ENCODE measurements at regions not wholly inside any gene's neighbourhood (a gene's known extent, or its start where the extent isn't known, plus 50 kb on each side); places are given as distances from the start of the nearest gene placed in this dataset.
"Not testable (repeated sequence)": the region's sequence is repeated elsewhere in the genome, so short reads cannot be mapped to it uniquely, and the experiment has no call there.

- no peaks in the 10 kb centered on the region for H3K27me3 ChIP-seq
- no peaks in the 10 kb centered on the region for H3K9me3 ChIP-seq
- H3K36me3 ChIP-seq (ENCODE audit: low read depth, missing control alignments) = no peaks in the 10 kb centered on the region
- no peak for TF ChIP-seq CTCF (IDR thresholded peaks at IDR 0.05)
- no peak for TF ChIP-seq POLR2A (IDR thresholded peaks at IDR 0.05)
- H3K27ac ChIP-seq = no peak overlapping the region
- DNase-seq = no peak
- intact Hi-C loops (cut with DNase I; ENCODE audit: low total_unique reads) = no loop called here
- 76 to 84% methylated on average over 6 of the region's 6 CpGs for WGBS, 2 donors
- no peak overlapping the region for H3K4me3 ChIP-seq
- H3K4me1 ChIP-seq = no peaks in the 10 kb centered on the region
These were observed 172.5 kb upstream of the TMEM45B start for GRCh38 chr11:129643031-129643721.

- no peak for DNase-seq
- TF ChIP-seq POLR2A (IDR thresholded peaks at IDR 0.05) = no peak
- no peak for TF ChIP-seq CTCF (IDR thresholded peaks at IDR 0.05)
- Histone ChIP-seq H3K4me1 (no peaks in the 10 kb centered on the region), H3K36me3 (ENCODE audit: low read depth, missing control alignments) (no peaks in the 10 kb centered on the region), H3K4me3 (no peak overlapping the region), H3K9me3 (no peaks in the 10 kb centered on the region), H3K27ac (no peak overlapping the region), H3K27me3 (no peaks in the 10 kb centered on the region)
- intact Hi-C loops (cut with DNase I; ENCODE audit: low total_unique reads) = no loop called here
- WGBS, 2 donors = 67 to 75% methylated on average over 3 of the region's 3 CpGs
These were observed 171.3 kb upstream of the TMEM45B start for GRCh38 chr11:129644326-129644725.

GRCh38 chr11:129645943-129646342 is 169.7 kb upstream of the TMEM45B start:
- Histone ChIP-seq H3K27me3 (no peaks in the 10 kb centered on the region), H3K36me3 (ENCODE audit: low read depth, missing control alignments) (no peaks in the 10 kb centered on the region), H3K4me1 (no peaks in the 10 kb centered on the region), H3K9me3 (no peaks in the 10 kb centered on the region), H3K4me3 (no peak overlapping the region), H3K27ac (no peak overlapping the region)
- WGBS, 2 donors = 79 to 84% methylated on average over 1 of the region's 1 CpG
- intact Hi-C loops (cut with DNase I; ENCODE audit: low total_unique reads) = no loop called here
- no peak for DNase-seq
- TF ChIP-seq CTCF (IDR thresholded peaks at IDR 0.05) (no peak), POLR2A (IDR thresholded peaks at IDR 0.05) (no peak)

- WGBS, 2 donors = 96 to 98% methylated on average over 4 of the region's 4 CpGs
- H3K4me1 ChIP-seq; DNase-seq; H3K27me3 ChIP-seq; H3K27ac ChIP-seq; H3K36me3 ChIP-seq (ENCODE audit: low read depth, missing control alignments); H3K9me3 ChIP-seq; intact Hi-C loops (cut with DNase I; ENCODE audit: low total_unique reads); H3K4me3 ChIP-seq: not testable (repeated sequence)
These were observed 165.6 kb upstream of the TMEM45B start for GRCh38 chr11:129650044-129650443.

GRCh38 chr11:129652835-129653234 is 162.8 kb upstream of the TMEM45B start:
- Histone ChIP-seq H3K4me1 (no peaks in the 10 kb centered on the region), H3K27me3 (no peaks in the 10 kb centered on the region), H3K27ac (no peak overlapping the region), H3K9me3 (no peaks in the 10 kb centered on the region), H3K4me3 (no peak overlapping the region), H3K36me3 (ENCODE audit: low read depth, missing control alignments) (no peaks in the 10 kb centered on the region)
- WGBS, 2 donors = 46 to 67% methylated on average over 1 of the region's 1 CpG
- intact Hi-C loops (cut with DNase I; ENCODE audit: low total_unique reads) = no loop called here
- DNase-seq = no peak
- no peak for TF ChIP-seq CTCF (IDR thresholded peaks at IDR 0.05)
- TF ChIP-seq POLR2A (IDR thresholded peaks at IDR 0.05) = no peak
